DOHH2 (cell line): ENCODE measurements at regions not wholly inside any gene's neighbourhood (a gene's known extent, or its start where the extent isn't known, plus 50 kb on each side); places are given as distances from the start of the nearest gene placed in this dataset.

Source experiments
- EZH2phosphoT487 ChIP-seq: fragments of 200-600 bp; sonication (generic); IDR thresholded peaks from 2 replicates; pipeline ENCODE4 v1.6.1; 2017; ENCODE audit warnings: borderline replicate concordance, mild to moderate bottlenecking, antibody characterized with exemption, low read length, moderate library complexity, mixed read lengths
- TF ChIP-seq, protein P1 (sequence below): fragments of 200-600 bp; sonication (generic); IDR thresholded peaks from one replicate; pipeline ENCODE4 v1.5.1; 2014; ENCODE audit warnings: antibody characterized with exemption, mild to moderate bottlenecking, low read depth, low read length; ENCODE audit not compliant: poor library complexity, severe bottlenecking

- TF ChIP-seq, protein P1, sequence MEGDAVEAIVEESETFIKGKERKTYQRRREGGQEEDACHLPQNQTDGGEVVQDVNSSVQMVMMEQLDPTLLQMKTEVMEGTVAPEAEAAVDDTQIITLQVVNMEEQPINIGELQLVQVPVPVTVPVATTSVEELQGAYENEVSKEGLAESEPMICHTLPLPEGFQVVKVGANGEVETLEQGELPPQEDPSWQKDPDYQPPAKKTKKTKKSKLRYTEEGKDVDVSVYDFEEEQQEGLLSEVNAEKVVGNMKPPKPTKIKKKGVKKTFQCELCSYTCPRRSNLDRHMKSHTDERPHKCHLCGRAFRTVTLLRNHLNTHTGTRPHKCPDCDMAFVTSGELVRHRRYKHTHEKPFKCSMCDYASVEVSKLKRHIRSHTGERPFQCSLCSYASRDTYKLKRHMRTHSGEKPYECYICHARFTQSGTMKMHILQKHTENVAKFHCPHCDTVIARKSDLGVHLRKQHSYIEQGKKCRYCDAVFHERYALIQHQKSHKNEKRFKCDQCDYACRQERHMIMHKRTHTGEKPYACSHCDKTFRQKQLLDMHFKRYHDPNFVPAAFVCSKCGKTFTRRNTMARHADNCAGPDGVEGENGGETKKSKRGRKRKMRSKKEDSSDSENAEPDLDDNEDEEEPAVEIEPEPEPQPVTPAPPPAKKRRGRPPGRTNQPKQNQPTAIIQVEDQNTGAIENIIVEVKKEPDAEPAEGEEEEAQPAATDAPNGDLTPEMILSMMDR, result no peak
- TF ChIP-seq EZH2phosphoT487, result no peak
Measured at GRCh38 chr5:103801681-103802080, 239.1 kb upstream of the NUDT12 start.
